Common myeloid progenitor, CD34-positive (primary cell): ENCODE measurements at regions not wholly inside any gene's neighbourhood (a gene's known extent, or its start where the extent isn't known, plus 50 kb on each side); places are given as distances from the start of the nearest gene placed in this dataset.

Experiments used
- CTCF ChIA-PET: fragments of 350-600 bp; sonication (Branson Sonifier 250); formaldehyde crosslinking; loops from one replicate; lab custom pipeline; 2021; ENCODE audit warnings: antibody characterized with exemption; lab: Charles Lee
- POLR2A ChIA-PET: fragments of 350-600 bp; sonication (Branson Sonifier 250); formaldehyde crosslinking; loops from one replicate; lab custom pipeline; 2021; ENCODE audit warnings: antibody characterized with exemption; lab: Charles Lee
- DNase-seq, 3 donors: peaks; one replicate each; pipeline versions ENCODE4 v3.0.0 to v3.0.0-alpha.2; 2013
- H3K27ac ChIP-seq, 2 experiments: 1 replicate in 1 of 2; 2 replicates in 1 of 2; pipeline ENCODE4 v1.7.0; 2013; ENCODE audit warnings: inconsistent platforms in 2 of 2, low read length in 2 of 2, mild to moderate bottlenecking in 2 of 2, low read depth in 1 of 2, moderate library complexity in 1 of 2; ENCODE audit not compliant: severe bottlenecking in 2 of 2, insufficient read depth in 1 of 2, poor library complexity in 1 of 2
- H3K27me3 ChIP-seq, 5 experiments: replicated peaks in 2 of 5; 1 replicate in 3 of 5; 2 replicates in 2 of 5; pipeline versions ENCODE4 v1.6.1 to v1.7.0; 2013; ENCODE audit warnings: low read length in 4 of 5, mild to moderate bottlenecking in 2 of 5, moderate library complexity in 2 of 5, inconsistent platforms in 1 of 5; ENCODE audit not compliant: insufficient read depth in 5 of 5, control insufficient read depth in 4 of 5
- H3K36me3 ChIP-seq, 4 experiments: 1 replicate in 2 of 4; 2 replicates in 2 of 4; pipeline versions ENCODE4 v1.6.1 to v1.7.0; 2013; ENCODE audit warnings: low read length in 3 of 4, control low read depth in 1 of 4, mild to moderate bottlenecking in 1 of 4; ENCODE audit not compliant: control insufficient read depth in 4 of 4, insufficient read depth in 4 of 4
- H3K4me1 ChIP-seq, 4 experiments: 1 replicate in 3 of 4; 2 replicates in 1 of 4; pipeline versions ENCODE4 v1.6.1 to v1.7.1; 2013; ENCODE audit warnings: low read length in 3 of 4, mild to moderate bottlenecking in 3 of 4, control low read depth in 1 of 4, inconsistent platforms in 1 of 4, moderate library complexity in 1 of 4; ENCODE audit not compliant: control insufficient read depth in 4 of 4, insufficient read depth in 4 of 4; ENCODE audit errors: control extremely low read depth in 1 of 4
- H3K4me3 ChIP-seq, 7 experiments: 1 replicate in 4 of 7; 2 replicates in 3 of 7; pipeline versions ENCODE4 v1.5.1 to v1.7.0; 2013; ENCODE audit warnings: mild to moderate bottlenecking in 7 of 7, low read length in 6 of 7, moderate library complexity in 6 of 7, inconsistent platforms in 2 of 7, low read depth in 2 of 7, control low read depth in 1 of 7; ENCODE audit not compliant: insufficient read depth in 4 of 7, control insufficient read depth in 1 of 7; ENCODE audit errors: extremely low read depth in 1 of 7
- H3K9me3 ChIP-seq, 5 experiments: 1 replicate in 4 of 5; 2 replicates in 1 of 5; pipeline versions ENCODE4 v1.6.1 to v1.7.1; 2013; ENCODE audit warnings: low read length in 4 of 5, mild to moderate bottlenecking in 2 of 5, inconsistent platforms in 1 of 5, low read depth in 1 of 5, moderate library complexity in 1 of 5; ENCODE audit not compliant: control insufficient read depth in 4 of 5, insufficient read depth in 2 of 5; ENCODE audit errors: control extremely low read depth in 1 of 5
- WGBS: methylation state at CpG from one replicate; pipeline ENCODE4 v1.1.5; 2013; ENCODE audit not compliant: insufficient coverage; 5-methylcytosine and 5-hydroxymethylcytosine counted together

GRCh38 chr1:25145775-25146393, 86.4 kb downstream of the SYF2 start:
- 97% methylated on average over 13 of the region's 17 CpGs for WGBS
- DNase-seq = no peak
- CTCF ChIA-PET = interaction anchor here (1.2 kb wide), 1 partner anchor 11 kb away, joined by 3 read pairs; no protein-coding TSS in a partner anchor
- Histone ChIP-seq H3K9me3 (no peaks in the 10 kb centered on the region), H3K4me1 (peaks cover 0 to 17% (median under 1%) of the 10 kb centered on the region in 4 experiments), H3K4me3 (no peak overlapping the region), H3K27me3 (no peaks in the 10 kb centered on the region), H3K36me3 (no peaks in the 10 kb centered on the region), H3K27ac (no peak overlapping the region)
- POLR2A ChIA-PET = no interaction called here

DNA sequence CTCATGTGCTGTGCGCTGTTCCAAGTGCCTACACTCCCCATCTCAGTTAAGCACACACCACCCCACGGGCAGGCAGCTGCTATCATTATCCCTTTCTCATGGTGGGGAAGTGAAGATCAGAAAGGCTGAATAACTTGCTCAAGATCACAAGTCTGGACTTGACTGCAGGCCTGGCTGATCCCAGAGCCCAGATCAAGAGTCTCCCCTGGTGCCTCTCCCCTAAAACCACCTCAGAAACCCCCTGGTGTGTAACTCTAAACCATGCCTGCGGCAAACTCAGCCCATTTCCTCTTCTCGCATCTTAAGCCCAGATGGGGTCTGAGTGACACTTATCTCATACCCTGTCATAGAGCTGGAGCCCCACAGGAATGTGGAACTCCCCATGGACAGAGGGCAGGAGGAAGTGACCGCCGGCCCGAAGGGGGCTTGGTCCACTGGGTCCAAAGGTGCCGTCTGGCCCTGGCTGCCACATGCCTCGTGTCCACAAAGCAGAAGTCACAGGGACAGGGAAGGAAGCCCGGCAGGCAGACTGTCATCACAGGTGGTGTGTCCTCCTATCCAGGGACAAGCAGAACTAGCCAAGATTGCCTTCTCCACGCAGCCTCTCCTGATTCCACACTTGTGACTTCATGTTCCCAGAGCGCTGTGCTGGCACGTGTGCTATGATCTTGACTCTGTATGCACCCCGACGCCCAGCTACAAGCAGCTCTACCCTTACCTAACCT, 92.1 kb downstream of the SYF2 start:
- Histone ChIP-seq H3K4me1 (peaks cover 0 to 30% (median under 1%) of the 10 kb centered on the region in 4 experiments), H3K36me3 (no peaks in the 10 kb centered on the region), H3K27me3 (no peaks in the 10 kb centered on the region), H3K9me3 (no peaks in the 10 kb centered on the region), H3K4me3 (no peak overlapping the region), H3K27ac (no peak overlapping the region)
- ChIA-PET POLR2A (no interaction called here), CTCF (interaction anchor here (1.9 kb wide), 1 partner anchor 8 kb away, joined by 9 read pairs; no protein-coding TSS in a partner anchor)
- WGBS = 49% methylated on average over 9 of the region's 15 CpGs
- peak in 2 of 3 donors; percentile 67 to 72 for DNase-seq

DNA sequence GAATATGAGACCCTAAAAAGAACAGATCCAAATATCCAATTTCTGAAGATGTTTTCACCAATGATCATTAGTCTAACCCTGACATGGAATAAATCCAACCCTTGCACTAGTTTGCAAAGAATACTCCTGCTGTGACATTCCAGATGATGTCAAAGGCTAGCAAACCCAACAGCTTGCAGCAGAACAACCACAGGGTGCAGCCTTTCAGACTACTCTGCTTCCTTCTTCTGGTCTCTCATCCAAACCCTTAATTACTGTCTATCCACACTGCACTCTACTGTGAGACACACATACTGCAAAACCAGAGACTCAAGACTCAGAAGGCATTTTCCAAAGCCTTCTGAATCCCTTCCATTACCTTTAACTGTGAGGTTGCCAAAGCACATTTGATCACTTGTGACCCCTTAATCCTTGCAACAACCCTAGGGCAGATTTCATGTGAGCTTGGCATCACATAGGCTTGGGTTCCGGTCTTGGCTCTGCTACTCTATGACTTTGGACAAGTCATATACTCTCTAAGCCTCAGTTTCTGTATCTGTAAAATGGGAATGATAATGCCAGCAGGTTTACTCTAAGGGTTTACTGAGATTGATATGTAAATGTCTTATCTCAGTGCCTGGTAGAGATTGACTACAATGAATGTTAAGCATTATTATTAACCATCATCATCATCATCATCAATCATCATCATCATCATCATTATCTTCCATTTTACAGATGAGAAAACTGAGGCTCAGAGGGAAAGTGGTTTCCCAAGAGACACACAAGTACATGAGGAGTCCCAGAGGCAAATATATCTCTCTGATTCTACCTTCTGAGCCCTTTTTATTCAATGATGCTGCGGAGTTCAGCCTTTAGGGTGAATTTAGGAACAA, 94.5 kb downstream of the SYF2 start:
- CTCF ChIA-PET = interaction anchor here (0.6 to 1.9 kb wide), 2 partner anchors 10 to 138 kb away, joined by 3 to 9 read pairs; no protein-coding TSS in a partner anchor
- POLR2A ChIA-PET = no interaction called here

GRCh38 chr1:25137106-25137505, 95.2 kb downstream of the SYF2 start:
- no peak for DNase-seq
- CTCF ChIA-PET = no interaction called here
- WGBS = 22% methylated on average over 1 of the region's 1 CpG
- POLR2A ChIA-PET = no interaction called here
- no peaks in the 10 kb centered on the region for H3K36me3 ChIP-seq
- H3K27ac ChIP-seq = no peak overlapping the region
- no peaks in the 10 kb centered on the region for H3K9me3 ChIP-seq
- peaks cover 0 to 24% (median 2%) of the 10 kb centered on the region in 4 experiments for H3K4me1 ChIP-seq
- H3K27me3 ChIP-seq = no peaks in the 10 kb centered on the region
- H3K4me3 ChIP-seq = no peak overlapping the region

More for the DNA sequence above, 94.5 kb downstream of the SYF2 start:
- no peak for DNase-seq
- Histone ChIP-seq H3K27ac (no peak overlapping the region), H3K36me3 (no peaks in the 10 kb centered on the region), H3K27me3 (no peaks in the 10 kb centered on the region), H3K4me1 (peaks cover 0 to 28% (median under 1%) of the 10 kb centered on the region in 4 experiments), H3K9me3 (no peaks in the 10 kb centered on the region), H3K4me3 (no peak overlapping the region)
- WGBS = 100% methylated on average over 1 of the region's 2 CpGs

DNA sequence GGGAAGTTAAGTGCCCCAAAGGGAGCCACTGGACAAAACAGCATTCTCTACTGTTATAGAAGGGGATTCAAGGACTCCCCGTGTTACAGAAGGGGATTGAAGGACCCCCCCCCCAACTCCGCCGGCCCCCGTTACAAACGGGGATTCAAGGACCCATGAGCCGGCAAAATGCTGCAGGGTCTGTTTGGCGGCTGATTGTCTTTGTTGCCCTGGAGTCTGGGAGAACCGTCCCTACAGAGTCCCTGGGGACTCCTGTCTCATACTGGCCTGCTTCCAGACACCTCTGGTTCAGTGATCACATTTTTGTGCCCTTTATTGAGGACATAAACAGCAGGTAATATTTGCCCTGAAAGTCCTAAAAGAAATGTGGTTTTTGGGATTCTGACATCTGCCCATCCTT, 96.4 kb downstream of the SYF2 start:
- peaks cover 0 to 36% (median 10%) of the 10 kb centered on the region in 4 experiments for H3K4me1 ChIP-seq
- ChIA-PET CTCF (interaction anchor here (1.4 kb wide), 1 partner anchor 204 kb away, joined by 4 read pairs; no protein-coding TSS in a partner anchor), POLR2A (no interaction called here)
- DNase-seq = no peak
- no peaks in the 10 kb centered on the region for H3K36me3 ChIP-seq
- 97% methylated on average over 8 of the region's 8 CpGs for WGBS
- no peak overlapping the region for H3K4me3 ChIP-seq
- no peaks in the 10 kb centered on the region for H3K27me3 ChIP-seq
- H3K27ac ChIP-seq = no peak overlapping the region
- no peaks in the 10 kb centered on the region for H3K9me3 ChIP-seq

DNA sequence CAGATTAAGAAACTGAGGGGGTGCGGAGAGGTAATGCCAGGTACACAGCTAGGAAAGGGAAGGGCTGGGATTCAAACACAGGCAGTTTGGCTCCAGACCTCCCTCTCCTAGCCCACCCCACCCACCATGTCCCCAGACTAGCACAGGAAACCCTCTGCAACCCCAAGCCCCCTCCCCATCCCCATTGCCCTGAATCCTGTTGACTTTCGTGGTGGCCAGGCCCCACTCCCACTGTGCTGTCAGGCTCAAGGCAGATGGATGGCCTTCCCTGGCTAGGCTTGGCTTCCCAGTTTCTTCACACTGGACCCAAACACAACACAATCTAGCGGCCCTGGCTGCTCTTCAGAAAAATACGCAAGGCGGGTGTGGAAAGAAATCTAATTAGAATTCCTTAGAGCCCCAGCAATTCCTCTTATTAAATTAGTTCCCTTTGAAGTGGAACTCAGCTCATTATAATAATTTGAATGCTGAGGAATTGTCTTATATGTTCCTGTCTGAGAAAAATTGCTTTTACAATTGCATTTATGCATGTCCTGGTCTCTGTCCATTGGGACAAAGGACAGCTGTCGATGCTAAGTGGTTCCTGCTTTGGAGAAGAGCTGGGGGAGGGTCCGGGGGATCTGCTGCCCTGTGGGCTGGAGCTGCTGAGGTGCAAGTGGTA, 97.4 kb downstream of the SYF2 start:
- Histone ChIP-seq H3K36me3 (no peaks in the 10 kb centered on the region), H3K27ac (no peak overlapping the region), H3K27me3 (no peaks in the 10 kb centered on the region), H3K4me3 (no peak overlapping the region), H3K9me3 (no peaks in the 10 kb centered on the region), H3K4me1 (peaks cover 0 to 28% (median 10%) of the 10 kb centered on the region in 4 experiments)
- DNase-seq = no peak
- POLR2A ChIA-PET = no interaction called here
- CTCF ChIA-PET = interaction anchor here (0.7 to 1.4 kb wide), 2 partner anchors 63 to 203 kb away, joined by 3 to 4 read pairs; no protein-coding TSS in a partner anchor
- 84% methylated on average over 2 of the region's 7 CpGs for WGBS
